Trophoblast cell (in vitro differentiated cells and primary cell): ENCODE measurements at regions not wholly inside any gene's neighbourhood (a gene's known extent, or its start where the extent isn't known, plus 50 kb on each side); places are given as distances from the start of the nearest gene placed in this dataset.

Source experiments
- DNase-seq, 2 donors: peaks; one replicate each; pipeline ENCODE4 v3.0.0-alpha.2; 2016
- H2AFZ ChIP-seq: 2 replicates; pipeline ENCODE4 v1.6.1; 2013; ENCODE audit warnings: low read length, moderate library complexity, mild to moderate bottlenecking; ENCODE audit not compliant: insufficient read depth, poor library complexity
- H2AK5ac ChIP-seq: 2 replicates; pipeline ENCODE4 v1.6.1; 2013; ENCODE audit warnings: mild to moderate bottlenecking, low read length
- H2BK120ac ChIP-seq: 2 replicates; pipeline ENCODE4 v1.6.1; 2013; ENCODE audit warnings: low read length, mild to moderate bottlenecking, moderate library complexity; ENCODE audit not compliant: insufficient read depth, poor library complexity
- H2BK12ac ChIP-seq: 2 replicates; pipeline ENCODE4 v1.6.1; 2013; ENCODE audit warnings: mild to moderate bottlenecking, low read length, moderate library complexity
- H2BK5ac ChIP-seq: 2 replicates; pipeline ENCODE4 v1.6.1; 2013; ENCODE audit warnings: low read length, low read depth, moderate library complexity, mild to moderate bottlenecking; ENCODE audit not compliant: poor library complexity
- H3K14ac ChIP-seq: 2 replicates; pipeline ENCODE4 v1.6.1; 2013; ENCODE audit warnings: mild to moderate bottlenecking, low read length
- H3K18ac ChIP-seq: 2 replicates; pipeline ENCODE4 v1.6.1; 2013; ENCODE audit warnings: mild to moderate bottlenecking, low read length
- H3K23ac ChIP-seq: 2 replicates; pipeline ENCODE4 v1.6.1; 2013; ENCODE audit warnings: low read length
- H3K27ac ChIP-seq: 2 replicates; pipeline ENCODE4 v1.5.1; 2013; ENCODE audit warnings: low read depth, mild to moderate bottlenecking, inconsistent platforms, low read length, moderate library complexity
- H3K27me3 ChIP-seq: 2 replicates; pipeline ENCODE4 v1.6.1; 2013; ENCODE audit warnings: inconsistent platforms, mild to moderate bottlenecking, low read length, moderate library complexity; ENCODE audit not compliant: insufficient read depth
- H3K36me3 ChIP-seq, 2 experiments: 1 replicate in 1 of 2; 2 replicates in 1 of 2; pipeline ENCODE4 v1.6.1; 2013; ENCODE audit warnings: low read length in 2 of 2, mild to moderate bottlenecking in 2 of 2, moderate library complexity in 1 of 2; ENCODE audit not compliant: insufficient read depth in 2 of 2, control insufficient read depth in 1 of 2
- H3K4ac ChIP-seq: 2 replicates; pipeline ENCODE4 v1.6.1; 2013; ENCODE audit warnings: low read depth, mild to moderate bottlenecking, low read length, moderate library complexity
- H3K4me1 ChIP-seq, 2 experiments: 1 replicate in 1 of 2; 2 replicates in 1 of 2; pipeline ENCODE4 v1.6.1; 2013; ENCODE audit warnings: low read length in 2 of 2, mild to moderate bottlenecking in 2 of 2, moderate library complexity in 1 of 2; ENCODE audit not compliant: insufficient read depth in 2 of 2, control insufficient read depth in 1 of 2
- H3K4me2 ChIP-seq: 2 replicates; pipeline ENCODE4 v1.6.1; 2013; ENCODE audit warnings: inconsistent platforms, mild to moderate bottlenecking, low read length, moderate library complexity
- H3K4me3 ChIP-seq: 2 replicates; pipeline ENCODE4 v1.5.1; 2013; ENCODE audit warnings: mild to moderate bottlenecking, low read depth, low read length, inconsistent platforms
- H3K79me1 ChIP-seq: one replicate; pipeline ENCODE4 v1.6.1; 2013; ENCODE audit warnings: low read length
- H3K79me2 ChIP-seq: 2 replicates; pipeline ENCODE4 v1.6.1; 2013; ENCODE audit warnings: low read length, mild to moderate bottlenecking; ENCODE audit not compliant: control insufficient read depth, insufficient read depth, poor library complexity
- H3K9ac ChIP-seq: 2 replicates; pipeline ENCODE4 v1.6.1; 2013; ENCODE audit warnings: mild to moderate bottlenecking, low read length
- H3K9me3 ChIP-seq: 2 replicates; pipeline ENCODE4 v1.6.1; 2013; ENCODE audit warnings: low read depth, mild to moderate bottlenecking, control low read depth, inconsistent platforms, low read length; ENCODE audit not compliant: insufficient read depth
- H4K12ac ChIP-seq: 2 replicates; pipeline ENCODE4 v1.6.1; 2013; ENCODE audit warnings: low read depth, mild to moderate bottlenecking, low read length, moderate library complexity
- H4K8ac ChIP-seq: 2 replicates; pipeline ENCODE4 v1.6.1; 2013; ENCODE audit warnings: low read depth, mild to moderate bottlenecking, low read length, moderate library complexity
- H4K91ac ChIP-seq: one replicate; pipeline ENCODE4 v1.6.1; 2013; ENCODE audit warnings: low read depth, mild to moderate bottlenecking, low read length, moderate library complexity
- WGBS: extraction: QIAGEN DNeasy Blood & Tissue Kit; methylation state at CpG from one replicate; pipeline ENCODE4 v1.1.7; 2013; ENCODE audit warnings: missing lambda C conversion rate; ENCODE audit not compliant: insufficient read length, insufficient coverage; ENCODE audit errors: extremely low coverage; 5-methylcytosine and 5-hydroxymethylcytosine counted together

- H3K27me3 ChIP-seq = no peaks in the 10 kb centered on the region
- H2BK120ac ChIP-seq = no peak overlapping the region
- H3K4ac ChIP-seq = no peak overlapping the region
- H3K79me1 ChIP-seq = peaks cover 4% of the 10 kb centered on the region
- H3K23ac ChIP-seq = no peak overlapping the region
- no peak overlapping the region for H2BK12ac ChIP-seq
- H4K8ac ChIP-seq = no peak overlapping the region
- H3K9ac ChIP-seq = no peak overlapping the region
- WGBS = no CpG with 5 or more reads among the region's 2 CpGs
- H3K14ac ChIP-seq = no peak overlapping the region
- no peak overlapping the region for H2AFZ ChIP-seq
- H3K79me2 ChIP-seq = no peaks in the 10 kb centered on the region
- no peak overlapping the region for H2AK5ac ChIP-seq
- no peak overlapping the region for H2BK5ac ChIP-seq
- H3K18ac ChIP-seq = no peak overlapping the region
- no peak for DNase-seq
- H4K12ac ChIP-seq = no peak overlapping the region
- H3K36me3 ChIP-seq = no peaks in the 10 kb centered on the region
- H3K4me1 ChIP-seq = peaks cover 0 to 7% of the 10 kb centered on the region in 2 experiments
- no peak overlapping the region for H4K91ac ChIP-seq
- H3K4me2 ChIP-seq = no peak overlapping the region
- no peaks in the 10 kb centered on the region for H3K9me3 ChIP-seq
- H3K4me3 ChIP-seq = no peak overlapping the region
- no peak overlapping the region for H3K27ac ChIP-seq
Measured at GRCh38 chr12:75784591-75784990, 247.0 kb downstream of the PHLDA1 start.

- H3K23ac ChIP-seq = no peak overlapping the region
- H3K36me3 ChIP-seq = no peaks in the 10 kb centered on the region
- H3K4me1 ChIP-seq = peaks cover 0 to 8% of the 10 kb centered on the region in 2 experiments
- H4K91ac ChIP-seq = no peak overlapping the region
- no peak overlapping the region for H3K18ac ChIP-seq
- H2AFZ ChIP-seq = no peak overlapping the region
- H3K4me3 ChIP-seq = no peak overlapping the region
- H3K14ac ChIP-seq = no peak overlapping the region
- H3K79me1 ChIP-seq = peaks cover 4% of the 10 kb centered on the region
- no peak overlapping the region for H2BK5ac ChIP-seq
- H3K27ac ChIP-seq = no peak overlapping the region
- H3K9ac ChIP-seq = no peak overlapping the region
- no peaks in the 10 kb centered on the region for H3K27me3 ChIP-seq
- no peak overlapping the region for H3K4me2 ChIP-seq
- no peak overlapping the region for H4K12ac ChIP-seq
- no peaks in the 10 kb centered on the region for H3K9me3 ChIP-seq
- no peak overlapping the region for H2BK120ac ChIP-seq
- no peak overlapping the region for H3K4ac ChIP-seq
- no peaks in the 10 kb centered on the region for H3K79me2 ChIP-seq
- DNase-seq = no peak
- H4K8ac ChIP-seq = no peak overlapping the region
- WGBS = no CpG with 5 or more reads among the region's 8 CpGs
- H2AK5ac ChIP-seq = no peak overlapping the region
- no peak overlapping the region for H2BK12ac ChIP-seq
Measured at GRCh38 chr12:75783093-75783877, 248.3 kb downstream of the PHLDA1 start.

- no peak overlapping the region for H4K8ac ChIP-seq
- H3K23ac ChIP-seq = no peak overlapping the region
- no peak overlapping the region for H2BK12ac ChIP-seq
- H3K9me3 ChIP-seq = no peaks in the 10 kb centered on the region
- no peak overlapping the region for H3K4me3 ChIP-seq
- peaks cover 0 to 8% of the 10 kb centered on the region in 2 experiments for H3K4me1 ChIP-seq
- no peaks in the 10 kb centered on the region for H3K27me3 ChIP-seq
- no peak overlapping the region for H3K4ac ChIP-seq
- no peak overlapping the region for H3K27ac ChIP-seq
- H4K91ac ChIP-seq = no peak overlapping the region
- H4K12ac ChIP-seq = no peak overlapping the region
- H2BK5ac ChIP-seq = no peak overlapping the region
- no peak overlapping the region for H2AK5ac ChIP-seq
- H3K79me1 ChIP-seq = peaks cover 4% of the 10 kb centered on the region
- H3K18ac ChIP-seq = no peak overlapping the region
- no peak overlapping the region for H3K9ac ChIP-seq
- DNase-seq = no peak
- H3K14ac ChIP-seq = no peak overlapping the region
- H3K4me2 ChIP-seq = no peak overlapping the region
- no peaks in the 10 kb centered on the region for H3K36me3 ChIP-seq
- H2AFZ ChIP-seq = no peak overlapping the region
- no peak overlapping the region for H2BK120ac ChIP-seq
- WGBS = no CpG with 5 or more reads among the region's 4 CpGs
- H3K79me2 ChIP-seq = no peaks in the 10 kb centered on the region
Measured at GRCh38 chr12:75782069-75782581, 249.5 kb downstream of the PHLDA1 start.

GRCh38 chr12:75781532-75782046 lies 250.0 kb downstream of the PHLDA1 start:
- Histone ChIP-seq H3K79me1 (peaks cover 4% of the 10 kb centered on the region), H2AK5ac (no peak overlapping the region), H3K23ac (no peak overlapping the region), H3K14ac (no peak overlapping the region), H3K4me2 (no peak overlapping the region), H3K27ac (peak overlapping the region; percentile 0), H2BK120ac (no peak overlapping the region), H4K8ac (no peak overlapping the region), H3K4me1 (peaks cover 0 to 8% of the 10 kb centered on the region in 2 experiments), H3K4ac (no peak overlapping the region), H3K36me3 (no peaks in the 10 kb centered on the region), H3K9ac (no peak overlapping the region), H3K18ac (no peak overlapping the region), H4K12ac (no peak overlapping the region), H3K27me3 (no peaks in the 10 kb centered on the region), H2BK12ac (no peak overlapping the region), H2BK5ac (no peak overlapping the region), H3K4me3 (no peak overlapping the region), H3K9me3 (no peaks in the 10 kb centered on the region), H4K91ac (no peak overlapping the region), H2AFZ (no peak overlapping the region), H3K79me2 (no peaks in the 10 kb centered on the region)
- no CpG with 5 or more reads among the region's 2 CpGs for WGBS
- peak; percentile 74 to 93 for DNase-seq
